ENCODE measurements at regions not wholly inside any gene's neighbourhood (a gene's known extent, or its start where the extent isn't known, plus 50 kb on each side); places are given as distances from the start of the nearest gene placed in this dataset.
"Not testable (repeated sequence)": the region's sequence is repeated elsewhere in the genome, so short reads cannot be mapped to it uniquely, and the experiment has no call there.

- not testable (repeated sequence) for TF ChIP-seq POLR2AphosphoS5 (IDR thresholded peaks at IDR 0.05); POLR2A (IDR thresholded peaks at IDR 0.05; ENCODE audit: low read depth); CTCF (IDR thresholded peaks at IDR 0.05); EP300 (IDR thresholded peaks at IDR 0.05)
These were observed 550.5 kb downstream of the FAM72C start for GRCh38 chr1:143421290-143421689.

All from esophagus muscularis mucosa (tissue), 4 donors.